DMS53 treated with DMSO at 0.1 percent for 48 hours (cell line): ENCODE measurements at regions not wholly inside any gene's neighbourhood (a gene's known extent, or its start where the extent isn't known, plus 50 kb on each side); places are given as distances from the start of the nearest gene placed in this dataset.

ENCODE experiments used
- DNase-seq: peaks from one replicate; lab custom pipeline; 2025; ENCODE audit not compliant: unreplicated experiment; lab: John Stamatoyannopoulos, UW

GRCh38 chr15:62599791-62600777, 435.0 kb upstream of the C2CD4B start:
- no peak for DNase-seq

GRCh38 chr15:62601777-62602545, 436.9 kb upstream of the C2CD4B start:
- DNase-seq = no peak

GRCh38 chr15:62603742-62604141, 438.7 kb upstream of the C2CD4B start:
- no peak for DNase-seq

- DNase-seq = no peak
Observed at GRCh38 chr15:62605282-62605681, 437.3 kb upstream of the TPM1 start.

- no peak for DNase-seq
Observed at GRCh38 chr15:62606376-62607113, 436.0 kb upstream of the TPM1 start.

- no peak for DNase-seq
Observed at GRCh38 chr15:62607114-62607462, 435.5 kb upstream of the TPM1 start.

GRCh38 chr15:62607643-62608042, 434.9 kb upstream of the TPM1 start:
- no peak for DNase-seq

- no peak for DNase-seq
Observed at GRCh38 chr15:62608369-62608768, 434.2 kb upstream of the TPM1 start.

GRCh38 chr15:62610265-62610869, 432.2 kb upstream of the TPM1 start:
- no peak for DNase-seq

GRCh38 chr15:62611002-62611401, 431.5 kb upstream of the TPM1 start:
- DNase-seq = no peak

GRCh38 chr15:62612183-62612733, 430.3 kb upstream of the TPM1 start:
- DNase-seq = no peak

GRCh38 chr15:62612771-62613170, 429.8 kb upstream of the TPM1 start:
- DNase-seq = no peak

GRCh38 chr15:62616746-62617145, 425.8 kb upstream of the TPM1 start:
- no peak for DNase-seq

- no peak for DNase-seq
Observed at GRCh38 chr15:62617741-62618140, 424.8 kb upstream of the TPM1 start.

- no peak for DNase-seq
Observed at GRCh38 chr15:62618432-62618831, 424.1 kb upstream of the TPM1 start.

GRCh38 chr15:62618846-62619504, 423.6 kb upstream of the TPM1 start:
- DNase-seq = no peak

- no peak for DNase-seq
Observed at GRCh38 chr15:62619526-62619925, 423.0 kb upstream of the TPM1 start.

- no peak for DNase-seq
Observed at GRCh38 chr15:62622775-62623174, 419.8 kb upstream of the TPM1 start.

GRCh38 chr15:62624547-62625378, 417.8 kb upstream of the TPM1 start:
- no peak for DNase-seq
